H1 (cell line): ENCODE measurements at regions not wholly inside any gene's neighbourhood (a gene's known extent, or its start where the extent isn't known, plus 50 kb on each side); places are given as distances from the start of the nearest gene placed in this dataset.

Experiments used
- CHD7 ChIP-seq: fragments of 300-600 bp; sonication (generic); IDR thresholded peaks from 2 replicates; pipeline ENCODE4 v1.7.1; 2012; ENCODE audit warnings: low read length, moderate library complexity, mild to moderate bottlenecking, inconsistent platforms; ENCODE audit not compliant: insufficient replicate concordance
- EP300 ChIP-seq, 2 experiments: IDR thresholded peaks; 1 replicate in 1 of 2; 2 replicates in 1 of 2; pipeline ENCODE4 v1.6.1; 2011 to 2012; ENCODE audit warnings: low read depth in 2 of 2, low read length in 2 of 2, mild to moderate bottlenecking in 2 of 2, borderline replicate concordance in 1 of 2, inconsistent platforms in 1 of 2, moderate library complexity in 1 of 2
- NANOG ChIP-seq: IDR thresholded peaks from 2 replicates; pipeline ENCODE4 v1.6.1; 2011; ENCODE audit warnings: low read length, low read depth, mild to moderate bottlenecking, inconsistent platforms; ENCODE audit not compliant: insufficient read depth, poor library complexity, severe bottlenecking
- TAF7 ChIP-seq: optimal IDR thresholded peaks from 2 replicates; pipeline ENCODE3; 2011; ENCODE audit warnings: low read depth, mild to moderate bottlenecking, inconsistent platforms, low read length, moderate library complexity, borderline replicate concordance

GRCh38 chr15:101565377-101565776 is 75.9 kb upstream of the PCSK6 start (continued):
- no peak for TF ChIP-seq CHD7
- TF ChIP-seq TAF7: no peak
- TF ChIP-seq NANOG: no peak
- TF ChIP-seq EP300 (IDR thresholded peaks at IDR 0.05; ENCODE audit: borderline replicate concordance in 1 of 2, low read depth in 2 of 2, low read length in 2 of 2): no peak
